HG02884 (cell line): ENCODE measurements at regions not wholly inside any gene's neighbourhood (a gene's known extent, or its start where the extent isn't known, plus 50 kb on each side); places are given as distances from the start of the nearest gene placed in this dataset.
"Not testable (repeated sequence)": the region's sequence is repeated elsewhere in the genome, so short reads cannot be mapped to it uniquely, and the experiment has no call there.

ENCODE experiments used
- ATAC-seq: cut with Tn5 transposase; IDR thresholded peaks from one replicate; pipeline ENCODE4 v1.9.1; 2021; ENCODE audit warnings: mild to moderate bottlenecking, moderate library complexity; ENCODE audit not compliant: unreplicated experiment

- no peak for ATAC-seq
Observed at GRCh38 chr1:118828038-118828437, 160.1 kb downstream of the TBX15 start.

GRCh38 chr1:118827636-118828035, 160.5 kb downstream of the TBX15 start:
- ATAC-seq, result no peak

GRCh38 chr1:118827207-118827606, 160.9 kb downstream of the TBX15 start:
- no peak for ATAC-seq

DNA sequence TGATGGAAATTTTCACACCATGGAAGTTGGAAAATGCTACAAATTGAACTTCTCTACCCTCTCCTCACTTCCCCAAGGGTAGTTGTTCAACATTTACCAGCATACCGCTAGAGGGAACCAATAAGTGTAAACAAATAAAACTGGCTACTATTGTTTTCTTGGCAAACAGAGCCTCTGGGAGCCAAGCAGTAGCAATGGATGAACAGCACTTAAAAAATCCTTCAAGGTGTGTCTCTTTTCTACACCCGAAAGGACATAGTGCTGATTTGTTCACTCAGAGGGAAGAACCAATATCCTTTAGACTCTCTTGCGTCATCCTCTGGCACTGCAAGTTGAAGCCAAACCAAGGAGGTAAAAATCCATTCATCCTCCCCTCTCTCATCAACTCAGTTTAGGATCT, 161.5 kb downstream of the TBX15 start:
- ATAC-seq, result no peak

GRCh38 chr1:118825619-118826018, 162.5 kb downstream of the TBX15 start:
- ATAC-seq, result no peak

DNA sequence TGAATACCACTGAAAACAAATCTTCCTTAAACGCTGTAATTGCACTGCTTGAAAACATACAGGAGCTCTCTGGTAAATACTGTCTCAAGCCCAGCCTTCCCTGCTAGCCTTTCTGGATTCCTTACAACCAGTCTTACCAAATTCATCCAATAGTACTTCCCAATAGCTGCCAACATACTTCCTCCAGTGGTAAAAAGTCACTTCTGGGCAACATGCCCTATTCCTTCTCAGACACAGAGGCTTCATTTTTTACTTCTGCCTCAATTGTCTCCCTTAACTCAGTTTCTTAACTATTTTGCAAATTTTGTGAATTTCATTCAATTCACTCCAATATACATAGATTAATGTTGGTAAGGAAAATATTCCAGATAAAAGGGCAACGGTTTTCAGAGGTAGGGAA, 166.3 kb downstream of the TBX15 start:
- no peak for ATAC-seq

GRCh38 chr1:118820864-118821263, 167.3 kb downstream of the TBX15 start:
- ATAC-seq, result no peak

DNA sequence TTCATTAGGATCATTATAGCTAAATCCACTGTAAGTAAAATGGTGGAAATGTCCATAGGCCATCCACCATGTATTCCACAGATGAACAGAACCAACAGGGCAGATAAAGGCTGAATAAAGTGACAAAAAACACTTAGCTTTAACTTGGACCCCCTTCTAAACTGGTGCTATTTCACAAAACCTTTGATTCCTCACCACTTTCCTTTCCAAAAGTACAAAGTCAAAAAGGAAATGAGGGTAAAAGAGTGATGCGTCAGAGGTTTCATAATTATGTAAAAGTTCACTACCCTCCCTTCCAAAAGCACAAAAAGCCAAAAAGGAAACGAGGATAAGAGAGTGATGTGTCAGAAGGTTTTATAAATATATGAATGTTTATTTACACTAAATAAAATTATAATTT, 172.2 kb downstream of the TBX15 start:
- no peak for ATAC-seq

DNA sequence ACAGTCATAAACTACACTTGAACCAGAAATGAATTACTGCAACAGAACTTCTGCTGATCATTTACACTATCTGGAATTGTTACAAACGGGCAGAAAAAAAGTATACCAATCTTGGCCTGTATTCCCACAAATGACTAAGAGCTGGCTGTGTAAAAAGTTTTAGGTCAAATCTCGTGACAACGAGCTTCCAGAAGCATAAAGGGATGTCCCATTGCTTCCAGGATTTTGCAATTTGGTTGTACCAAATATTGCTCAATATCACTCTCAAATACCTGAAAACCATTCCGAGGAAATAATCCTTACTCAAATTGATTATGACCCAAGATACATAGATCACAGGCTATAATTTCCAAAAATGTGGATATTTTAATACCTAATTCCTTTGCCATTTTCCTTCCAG, 175.6 kb downstream of the TBX15 start:
- ATAC-seq, result no peak

DNA sequence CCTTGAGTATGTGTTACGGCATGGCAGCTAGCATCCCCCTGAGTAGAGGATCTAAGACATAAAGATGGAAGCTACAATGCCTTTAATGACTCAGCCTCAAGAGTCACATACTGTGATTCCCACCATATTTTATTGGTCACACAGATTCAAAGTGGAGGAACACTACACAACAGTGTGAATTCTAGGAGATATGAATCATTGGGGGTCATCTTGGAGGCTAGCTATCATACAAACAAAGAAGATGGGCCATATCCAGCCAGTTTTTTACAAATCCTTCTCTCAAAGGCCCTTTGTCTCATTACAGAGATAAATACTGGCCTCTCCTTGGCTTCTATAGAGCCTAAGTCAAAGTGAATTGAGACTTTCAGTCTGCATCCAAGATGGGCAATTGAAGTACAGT, 177.0 kb downstream of the TBX15 start:
- no peak for ATAC-seq

DNA sequence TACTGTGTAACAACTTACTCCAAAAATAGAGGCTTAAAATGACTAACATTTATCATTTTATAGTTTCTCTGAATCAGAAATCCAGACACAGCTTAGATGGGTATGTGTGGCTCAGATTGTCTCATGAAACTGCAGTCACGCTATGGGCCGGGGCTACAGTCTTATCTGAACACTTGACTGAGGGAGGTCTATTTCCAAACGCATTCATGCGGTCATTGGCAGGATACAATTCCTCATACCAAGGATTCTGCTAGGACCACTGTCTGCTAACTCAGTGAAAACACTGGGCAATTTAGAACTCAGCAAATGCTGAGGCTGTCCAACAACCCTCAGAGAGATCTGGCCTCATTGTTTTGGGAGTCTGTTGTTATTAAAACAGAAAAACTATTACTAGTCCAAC, 178.6 kb downstream of the TBX15 start:
- no peak for ATAC-seq

DNA sequence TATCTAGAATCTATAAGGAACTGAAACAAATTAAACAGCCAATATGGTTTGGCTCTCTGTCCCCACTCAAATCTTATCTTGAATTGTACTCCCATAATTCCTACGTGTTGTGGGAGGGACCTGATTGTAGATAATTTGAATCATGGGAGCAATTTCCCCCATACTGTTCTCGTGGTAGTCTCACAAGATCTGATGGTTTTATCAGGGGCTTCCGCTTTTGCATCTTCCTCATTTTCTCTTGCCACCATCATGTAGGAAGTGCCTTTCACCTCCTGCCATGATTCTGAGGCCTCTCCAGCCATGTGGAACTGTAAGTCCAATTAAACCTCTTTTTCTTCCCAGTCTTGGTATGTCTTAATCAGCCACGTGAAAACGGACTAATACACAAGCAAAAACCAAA, 185.0 kb downstream of the TBX15 start:
- not testable (repeated sequence) for ATAC-seq

DNA sequence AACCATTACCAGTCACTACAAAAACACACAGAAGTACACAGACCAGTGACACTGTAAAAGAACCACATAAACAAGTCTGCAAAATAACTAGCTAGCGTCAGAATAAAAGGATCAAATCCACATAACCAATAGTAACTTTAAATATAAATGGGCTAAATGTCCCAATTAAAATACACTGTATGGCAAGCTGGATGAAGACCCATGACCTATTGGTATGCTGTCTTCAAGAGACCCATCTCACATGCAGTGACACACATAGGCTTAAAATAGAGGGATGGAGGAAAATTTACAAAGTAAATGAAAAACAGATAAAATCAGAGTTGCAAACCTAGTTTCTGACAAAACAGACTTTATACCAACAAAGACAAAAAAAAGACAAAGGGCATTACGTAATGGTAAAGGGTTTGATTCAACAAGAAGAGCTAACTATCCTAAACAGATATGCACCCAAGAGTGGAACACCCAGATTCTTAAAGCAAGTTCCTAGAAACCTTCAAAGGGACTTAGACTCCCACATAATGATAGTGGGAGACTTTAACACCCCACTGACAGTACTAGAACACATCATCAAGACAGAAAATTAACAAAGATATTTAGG, 196.9 kb downstream of the TBX15 start:
- no peak for ATAC-seq

DNA sequence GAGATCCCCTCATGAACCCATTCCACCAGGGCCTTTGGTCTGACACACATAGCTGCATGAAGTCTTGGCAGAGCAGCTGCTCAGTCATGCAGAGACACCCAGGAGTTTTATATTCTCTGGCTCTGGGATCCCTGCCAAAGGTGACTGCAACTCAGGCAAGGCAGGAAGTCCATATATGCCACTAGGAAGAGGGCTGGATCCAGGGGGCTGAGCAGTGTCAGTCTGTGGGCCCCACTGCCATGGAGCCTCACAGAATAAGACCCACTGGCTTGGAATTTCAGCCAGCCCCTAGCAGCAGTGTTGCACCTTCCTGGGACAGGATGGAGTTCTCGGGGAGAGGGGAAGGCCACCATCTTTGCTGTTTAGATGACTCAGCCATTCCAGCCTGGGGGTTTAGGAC, 199.7 kb downstream of the TBX15 start:
- ATAC-seq, result no peak

DNA sequence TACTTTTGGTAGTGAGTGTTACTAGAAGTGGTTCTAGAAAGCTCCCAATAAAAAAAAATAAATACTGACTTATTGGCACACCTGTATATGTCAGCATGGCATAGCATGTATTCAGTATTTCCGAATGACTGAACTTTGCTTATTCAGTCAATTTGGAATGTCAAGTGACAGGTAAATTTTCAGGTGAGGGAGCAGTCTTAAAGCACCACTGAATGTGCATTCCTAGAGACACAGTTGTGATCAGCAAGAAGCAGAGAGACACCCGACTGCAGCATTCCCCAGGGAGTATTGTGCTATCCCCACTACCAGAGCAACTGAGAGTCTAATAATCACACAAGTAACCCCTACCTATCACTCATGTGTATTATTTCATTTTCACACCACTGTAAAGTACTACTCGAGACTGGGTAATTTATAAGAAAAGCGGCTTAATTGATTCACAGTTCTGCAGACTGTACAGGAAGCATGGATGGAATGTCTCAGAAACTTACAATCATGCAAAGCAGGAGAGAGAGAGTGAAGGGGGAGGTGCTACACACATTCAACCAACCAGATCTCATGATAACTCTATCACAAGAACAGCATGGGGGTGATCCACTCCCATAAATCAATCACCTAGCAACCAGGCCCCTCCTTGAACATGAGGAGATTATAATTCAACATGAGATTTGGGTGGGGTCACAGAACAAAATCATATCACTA, 201.5 kb downstream of the TBX15 start:
- ATAC-seq, result no peak

DNA sequence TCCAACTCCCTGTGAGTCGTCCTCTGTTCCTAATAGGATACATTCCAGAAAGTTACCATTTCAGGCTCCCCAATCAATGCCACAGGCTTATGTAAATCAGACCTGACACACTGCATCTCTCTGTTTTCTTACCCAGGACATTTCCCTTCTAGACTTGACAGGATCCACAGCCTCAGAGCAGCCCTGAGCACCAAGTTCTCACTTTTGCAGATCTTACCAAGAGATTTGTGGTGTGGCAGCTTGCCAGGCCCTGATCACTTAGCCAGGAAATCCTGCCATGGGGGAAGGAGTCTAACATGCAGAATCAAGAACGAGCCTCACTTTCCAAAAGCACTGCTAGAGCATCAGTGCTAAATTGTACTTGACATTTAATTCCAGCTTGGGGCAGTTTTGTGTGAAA, 202.9 kb downstream of the TBX15 start:
- ATAC-seq, result no peak

GRCh38 chr1:118783095-118783758, 204.9 kb downstream of the TBX15 start:
- no peak for ATAC-seq

GRCh38 chr1:118773656-118774055, 214.5 kb downstream of the TBX15 start:
- no peak for ATAC-seq

- ATAC-seq, result no peak
Observed at GRCh38 chr1:118767971-118768370, 220.2 kb downstream of the TBX15 start.

DNA sequence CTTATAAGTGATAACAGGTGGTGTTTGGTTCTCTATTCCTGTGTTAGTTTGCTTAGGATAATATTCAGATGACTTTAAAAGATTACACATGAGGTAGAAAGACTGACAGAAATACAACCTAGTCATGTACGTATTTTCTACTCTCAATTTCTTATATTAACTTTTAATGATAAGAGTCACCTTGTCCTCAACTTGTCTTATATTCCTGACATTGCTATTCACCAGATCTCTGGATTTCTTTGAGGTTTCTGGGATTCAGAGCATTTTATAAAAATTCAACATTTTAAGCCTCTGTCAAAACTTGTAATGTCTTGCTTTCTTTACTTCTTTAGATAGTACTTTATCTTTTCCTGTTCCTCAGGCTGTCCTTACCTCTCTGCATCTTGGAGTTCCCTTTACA, 234.2 kb downstream of the TBX15 start:
- no peak for ATAC-seq

GRCh38 chr1:118751166-118751565, 237.0 kb downstream of the TBX15 start:
- ATAC-seq, result no peak

DNA sequence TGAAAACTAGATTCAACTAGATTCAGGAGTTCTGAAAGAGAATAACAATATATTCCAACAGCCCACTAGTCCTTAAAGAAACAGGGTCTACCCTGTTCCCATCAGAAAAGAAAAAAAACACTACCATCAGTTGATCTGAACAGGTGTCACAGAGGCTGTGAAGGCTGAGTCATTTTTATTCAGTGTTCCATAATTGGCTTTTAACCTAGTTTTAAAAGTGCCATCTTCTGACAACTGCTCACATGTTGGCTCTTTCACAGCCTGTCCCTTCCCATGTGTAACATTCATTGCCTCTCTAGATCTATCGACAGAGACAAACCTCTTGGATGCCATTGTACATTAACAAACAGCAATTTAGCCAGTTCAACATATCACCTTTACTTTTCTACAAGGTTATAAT, 243.7 kb downstream of the TBX15 start:
- no peak for ATAC-seq
